Uterus (tissue), 2 donors: ENCODE measurements at regions not wholly inside any gene's neighbourhood (a gene's known extent, or its start where the extent isn't known, plus 50 kb on each side); places are given as distances from the start of the nearest gene placed in this dataset.

Experiments used
- CTCF ChIP-seq, 4 experiments: fragments of 200-600 bp in 2 of 4; fragments of 450-650 bp in 2 of 4; sonication (generic) in 2 of 4; IDR thresholded peaks; one replicate each; pipeline ENCODE4 v1.5.1; 2016 to 2019; ENCODE audit warnings: antibody characterized with exemption in 4 of 4, mild to moderate bottlenecking in 2 of 4, moderate library complexity in 1 of 4
- POLR2A ChIP-seq, 2 donors: fragments of 450-650 bp; IDR thresholded peaks; one replicate each; pipeline ENCODE4 v1.6.1; 2016; ENCODE audit warnings: antibody characterized with exemption in 2 of 2, mild to moderate bottlenecking in 1 of 2, moderate library complexity in 1 of 2

- no peak for TF ChIP-seq CTCF (IDR thresholded peaks at IDR 0.05)
- TF ChIP-seq POLR2A (IDR thresholded peaks at IDR 0.05): no peak
These were observed 130.2 kb upstream of the DLX2 start for GRCh38 chr2:172232708-172233396.
